RWPE1 (cell line): ENCODE measurements at regions not wholly inside any gene's neighbourhood (a gene's known extent, or its start where the extent isn't known, plus 50 kb on each side); places are given as distances from the start of the nearest gene placed in this dataset.
"Not testable (repeated sequence)": the region's sequence is repeated elsewhere in the genome, so short reads cannot be mapped to it uniquely, and the experiment has no call there.

Source experiments
- CTCF ChIA-PET: fragments of 350-600 bp; sonication (Branson Sonifier 250); formaldehyde crosslinking; extraction: SDS; loops from one replicate; lab custom pipeline; 2021; lab: Yijun Ruan, JAX
- POLR2A ChIA-PET: fragments of 400-600 bp; formaldehyde crosslinking; extraction: SDS; loops from one replicate; lab custom pipeline; 2020; ENCODE audit warnings: antibody characterized with exemption; ENCODE audit not compliant: low non-redundant PET; lab: Yijun Ruan, JAX
- DNase-seq: peaks from one replicate; pipeline ENCODE4 v3.0.0; 2012; ENCODE audit warnings: low spot score
- H3K27ac ChIP-seq: fragments of 450-650 bp; 2 replicates; pipeline ENCODE4 v1.5.1; 2017
- TF ChIP-seq, protein P1 (sequence below): fragments of 450-650 bp; conservative IDR thresholded peaks from 2 replicates; pipeline ENCODE4 v1.5.1; 2017; ENCODE audit warnings: low read depth, mild to moderate bottlenecking

DNA sequence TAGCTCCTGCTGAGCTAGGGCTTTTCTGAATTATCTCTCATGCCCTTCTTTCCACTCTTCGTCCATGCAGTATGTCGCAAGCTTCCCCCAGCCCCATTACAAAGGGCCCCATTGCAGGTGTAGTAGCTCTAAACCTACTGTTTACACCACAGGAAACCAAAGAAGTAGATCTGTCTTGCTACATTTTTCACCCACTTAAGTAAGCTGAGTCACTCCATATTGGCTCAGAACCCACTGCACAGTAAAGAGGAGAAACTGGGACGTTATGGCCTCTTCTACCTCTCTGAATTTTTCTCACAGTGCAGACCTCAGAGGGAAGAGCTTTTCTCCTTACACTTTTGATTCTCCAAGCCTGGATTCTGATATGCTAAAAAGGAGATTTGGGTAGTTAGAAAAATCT, 200.2 kb downstream of the SMARCA1 start:
- DNase-seq = no peak
- CTCF ChIA-PET = interaction anchor here (0.6 kb wide), 1 partner anchor 439 kb away, joined by 3 read pairs; no protein-coding TSS in a partner anchor
- TF ChIP-seq, protein P1, sequence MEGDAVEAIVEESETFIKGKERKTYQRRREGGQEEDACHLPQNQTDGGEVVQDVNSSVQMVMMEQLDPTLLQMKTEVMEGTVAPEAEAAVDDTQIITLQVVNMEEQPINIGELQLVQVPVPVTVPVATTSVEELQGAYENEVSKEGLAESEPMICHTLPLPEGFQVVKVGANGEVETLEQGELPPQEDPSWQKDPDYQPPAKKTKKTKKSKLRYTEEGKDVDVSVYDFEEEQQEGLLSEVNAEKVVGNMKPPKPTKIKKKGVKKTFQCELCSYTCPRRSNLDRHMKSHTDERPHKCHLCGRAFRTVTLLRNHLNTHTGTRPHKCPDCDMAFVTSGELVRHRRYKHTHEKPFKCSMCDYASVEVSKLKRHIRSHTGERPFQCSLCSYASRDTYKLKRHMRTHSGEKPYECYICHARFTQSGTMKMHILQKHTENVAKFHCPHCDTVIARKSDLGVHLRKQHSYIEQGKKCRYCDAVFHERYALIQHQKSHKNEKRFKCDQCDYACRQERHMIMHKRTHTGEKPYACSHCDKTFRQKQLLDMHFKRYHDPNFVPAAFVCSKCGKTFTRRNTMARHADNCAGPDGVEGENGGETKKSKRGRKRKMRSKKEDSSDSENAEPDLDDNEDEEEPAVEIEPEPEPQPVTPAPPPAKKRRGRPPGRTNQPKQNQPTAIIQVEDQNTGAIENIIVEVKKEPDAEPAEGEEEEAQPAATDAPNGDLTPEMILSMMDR = no peak
- H3K27ac ChIP-seq = no peak overlapping the region
- POLR2A ChIA-PET = no interaction called here

DNA sequence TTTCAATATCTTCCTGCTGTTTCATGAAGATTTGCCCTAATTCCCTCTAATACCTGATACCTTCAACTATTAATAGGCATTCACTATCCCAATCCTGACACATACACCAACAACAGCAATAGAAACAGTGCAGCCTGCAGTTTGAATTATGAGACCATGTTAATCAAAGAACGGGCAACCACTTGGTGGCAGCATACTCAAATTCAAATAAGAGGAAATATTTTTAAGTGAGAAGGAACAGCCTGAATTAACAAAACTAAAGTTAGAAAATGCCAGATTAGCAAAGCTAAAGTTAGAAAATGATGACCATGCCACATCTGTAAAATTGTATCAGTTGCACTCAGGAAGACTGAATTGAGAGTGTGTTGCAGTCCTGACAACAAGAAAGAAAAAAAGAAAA, 204.9 kb downstream of the SMARCA1 start:
- ChIA-PET CTCF (interaction anchor here (0.5 to 0.9 kb wide), 2 partner anchors 40 to 43 kb away, joined by 3 to 4 read pairs; no protein-coding TSS in a partner anchor), POLR2A (no interaction called here)
- peak; percentile 4 for DNase-seq
- no peak overlapping the region for H3K27ac ChIP-seq
- TF ChIP-seq, protein P1 = no peak

DNA sequence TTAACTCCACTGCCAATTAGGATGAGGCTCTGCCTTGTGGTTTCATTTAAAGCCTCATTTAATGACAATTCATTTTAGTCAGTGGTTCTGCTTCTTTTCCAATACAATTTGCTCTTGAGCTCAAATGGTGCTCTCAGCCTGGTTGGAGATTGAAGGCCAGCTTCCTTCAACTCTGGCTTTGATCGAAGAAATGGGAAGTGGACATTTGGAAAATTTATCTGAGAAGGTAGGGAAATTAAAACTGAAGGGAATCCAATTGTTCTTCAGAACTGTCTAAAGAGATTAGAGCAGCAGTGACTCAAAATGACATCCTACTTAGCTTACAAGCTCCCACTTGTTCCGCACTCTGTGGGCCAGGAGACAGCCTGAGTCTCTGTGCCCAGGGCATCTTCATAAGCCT, 206.8 kb downstream of the SMARCA1 start:
- no peak overlapping the region for H3K27ac ChIP-seq
- POLR2A ChIA-PET = no interaction called here
- TF ChIP-seq, protein P1 = no peak
- CTCF ChIA-PET = no interaction called here
- DNase-seq = no peak

DNA sequence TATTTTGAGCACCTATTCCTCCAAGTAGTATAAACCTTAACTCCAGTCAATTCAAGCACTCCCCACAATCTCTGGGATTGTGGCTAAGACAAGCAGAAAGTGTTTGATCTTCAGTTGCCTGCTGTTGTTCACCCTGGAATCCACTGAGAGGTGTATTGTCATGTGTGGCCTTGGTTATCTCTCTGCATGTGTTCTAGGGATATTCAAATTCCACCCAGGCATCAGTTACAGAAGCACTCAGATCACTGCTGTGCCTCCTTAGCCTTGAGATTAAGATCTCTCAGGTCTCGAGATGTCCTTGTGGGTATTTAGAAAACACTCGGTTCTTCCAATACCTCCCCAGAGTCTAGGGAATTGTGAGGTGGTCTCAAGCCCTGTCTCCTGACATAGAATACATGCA, 213.3 kb downstream of the SMARCA1 start:
- ChIA-PET CTCF (no interaction called here), POLR2A (no interaction called here)
- DNase-seq = no peak
- H3K27ac ChIP-seq = no peak overlapping the region
- TF ChIP-seq, protein P1 = no peak

DNA sequence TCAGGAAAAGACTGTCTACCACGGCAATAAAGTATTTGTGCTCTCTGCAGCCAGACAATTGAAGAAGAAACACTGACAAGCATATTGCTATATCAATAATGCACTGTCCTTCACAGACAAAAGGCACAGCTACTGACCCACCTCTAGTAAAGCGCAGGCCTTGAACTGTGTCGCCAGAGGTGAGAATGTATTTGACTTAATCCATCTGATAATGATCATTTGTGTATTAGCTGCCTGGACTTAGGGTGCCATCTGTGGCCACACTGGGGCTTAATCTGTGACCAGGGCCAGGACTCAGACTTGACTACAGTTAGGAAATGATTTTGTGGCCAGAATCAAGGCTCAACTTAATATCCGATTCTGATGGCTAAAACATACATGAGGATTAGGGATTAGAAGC, 260.4 kb downstream of the SMARCA1 start:
- no peak overlapping the region for H3K27ac ChIP-seq
- TF ChIP-seq, protein P1 = no peak
- ChIA-PET POLR2A (no interaction called here), CTCF (no interaction called here)
- DNase-seq = no peak

DNA sequence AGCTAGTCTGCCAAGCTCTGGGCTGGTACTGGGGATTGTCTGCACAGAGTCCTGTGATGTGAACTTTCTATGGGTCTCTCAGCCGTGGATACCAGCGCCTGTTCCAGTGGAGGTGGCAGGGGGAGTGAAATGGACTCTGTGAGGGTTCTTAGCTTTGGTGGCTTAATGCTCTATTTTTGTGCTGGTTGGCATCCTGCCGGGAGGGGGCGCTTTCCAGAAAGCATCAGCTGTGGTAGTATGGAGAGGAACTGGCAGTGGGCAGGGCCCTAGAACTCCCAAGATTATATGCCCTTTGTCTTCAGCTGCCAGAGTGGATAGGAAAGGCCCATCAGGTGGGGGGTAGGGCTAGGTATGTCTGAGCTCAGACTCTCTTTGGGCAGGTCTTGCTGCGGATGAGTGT, 267.8 kb downstream of the SMARCA1 start:
- POLR2A ChIA-PET, DNase-seq, H3K27ac ChIP-seq, CTCF ChIA-PET: not testable (repeated sequence)

DNA sequence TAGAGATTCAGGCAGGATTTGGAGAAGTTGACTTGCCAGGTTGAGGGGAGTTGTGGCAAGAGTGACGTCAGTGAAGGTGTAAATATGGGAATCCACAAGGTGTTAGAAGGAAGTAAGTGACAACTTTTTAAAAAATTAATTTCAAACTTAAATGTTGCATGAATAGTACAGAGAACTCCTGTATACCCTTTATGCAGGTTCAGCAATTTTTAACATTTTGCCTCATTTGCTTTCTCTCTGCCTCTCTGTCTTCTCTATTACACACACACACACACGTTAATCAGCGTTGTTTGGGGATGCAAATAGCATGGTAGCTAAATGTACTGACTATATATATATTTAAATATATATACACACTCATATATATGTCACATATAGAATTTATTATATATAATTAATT, 273.7 kb downstream of the SMARCA1 start:
- DNase-seq = no peak
- no peak overlapping the region for H3K27ac ChIP-seq
- TF ChIP-seq, protein P1 = no peak
- ChIA-PET POLR2A (no interaction called here), CTCF (no interaction called here)
